ENCODE measurements at regions not wholly inside any gene's neighbourhood (a gene's known extent, or its start where the extent isn't known, plus 50 kb on each side); places are given as distances from the start of the nearest gene placed in this dataset.
A peak's percentile ranks its signal among the peaks of the same experiment; 100 is the strongest.

DNA sequence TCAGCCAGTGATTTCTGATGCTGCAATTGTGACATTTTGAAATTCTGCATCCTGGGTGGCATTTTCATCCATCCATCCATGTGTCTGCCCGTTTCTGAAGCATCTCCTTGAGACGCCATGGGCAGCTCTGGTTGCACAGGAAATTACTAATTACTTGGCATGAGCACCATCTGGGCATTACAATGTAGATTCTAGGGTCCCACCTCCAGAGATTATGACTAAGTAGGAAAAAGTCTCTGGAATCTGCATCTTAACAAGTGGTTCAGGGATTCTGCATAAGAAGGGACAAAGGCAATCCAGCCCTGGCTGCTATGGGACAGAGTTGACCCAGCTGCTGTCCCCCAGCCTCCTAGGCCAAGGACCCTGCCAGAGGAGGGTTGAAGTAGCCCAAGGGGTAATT lies 65.3 kb downstream of the CUZD1 start:
- Mint-ChIP-seq H3K36me3 (no peaks in the 10 kb centered on the region), H3K4me1 (peaks cover 13% of the 10 kb centered on the region), H3K4me3 (no peak overlapping the region), H3K27ac (no peak overlapping the region), H3K9me3 (peaks cover 9% of the 10 kb centered on the region; the same call in 1 of the 2 replicates), H3K27me3 (ENCODE audit: low read depth) (0 out of 2 replicates have a peak, but pooled peaks cover 3% of the 10 kb centered on the region)
- ChIA-PET POLR2A (no interaction called here), CTCF (no interaction called here)
- TF ChIP-seq, protein P1, sequence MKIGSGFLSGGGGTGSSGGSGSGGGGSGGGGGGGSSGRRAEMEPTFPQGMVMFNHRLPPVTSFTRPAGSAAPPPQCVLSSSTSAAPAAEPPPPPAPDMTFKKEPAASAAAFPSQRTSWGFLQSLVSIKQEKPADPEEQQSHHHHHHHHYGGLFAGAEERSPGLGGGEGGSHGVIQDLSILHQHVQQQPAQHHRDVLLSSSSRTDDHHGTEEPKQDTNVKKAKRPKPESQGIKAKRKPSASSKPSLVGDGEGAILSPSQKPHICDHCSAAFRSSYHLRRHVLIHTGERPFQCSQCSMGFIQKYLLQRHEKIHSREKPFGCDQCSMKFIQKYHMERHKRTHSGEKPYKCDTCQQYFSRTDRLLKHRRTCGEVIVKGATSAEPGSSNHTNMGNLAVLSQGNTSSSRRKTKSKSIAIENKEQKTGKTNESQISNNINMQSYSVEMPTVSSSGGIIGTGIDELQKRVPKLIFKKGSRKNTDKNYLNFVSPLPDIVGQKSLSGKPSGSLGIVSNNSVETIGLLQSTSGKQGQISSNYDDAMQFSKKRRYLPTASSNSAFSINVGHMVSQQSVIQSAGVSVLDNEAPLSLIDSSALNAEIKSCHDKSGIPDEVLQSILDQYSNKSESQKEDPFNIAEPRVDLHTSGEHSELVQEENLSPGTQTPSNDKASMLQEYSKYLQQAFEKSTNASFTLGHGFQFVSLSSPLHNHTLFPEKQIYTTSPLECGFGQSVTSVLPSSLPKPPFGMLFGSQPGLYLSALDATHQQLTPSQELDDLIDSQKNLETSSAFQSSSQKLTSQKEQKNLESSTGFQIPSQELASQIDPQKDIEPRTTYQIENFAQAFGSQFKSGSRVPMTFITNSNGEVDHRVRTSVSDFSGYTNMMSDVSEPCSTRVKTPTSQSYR (CRISPR knock-in tag; IDR thresholded peaks at IDR 0.05) = no peak
- TF ChIP-seq CREM (CRISPR knock-in tag; IDR thresholded peaks at IDR 0.05) (no peak), ZNF671 (CRISPR knock-in tag; IDR thresholded peaks at IDR 0.05) (no peak), GTF2I (CRISPR knock-in tag; conservative IDR thresholded peaks at IDR 0.05) (no peak), CREB1 (CRISPR knock-in tag; IDR thresholded peaks at IDR 0.05) (no peak), MXD4 (CRISPR knock-in tag; IDR thresholded peaks at IDR 0.05; ENCODE audit: borderline replicate concordance) (no peak), ESRRA (CRISPR knock-in tag; IDR thresholded peaks at IDR 0.05; ENCODE audit: borderline replicate concordance) (no peak), ETV6 (CRISPR knock-in tag; IDR thresholded peaks at IDR 0.05) (no peak), JUN (CRISPR knock-in tag; IDR thresholded peaks at IDR 0.05) (no peak), ZNF317 (CRISPR knock-in tag; IDR thresholded peaks at IDR 0.05; ENCODE audit: borderline replicate concordance, low read depth) (no peak), ATF1 (CRISPR knock-in tag; IDR thresholded peaks at IDR 0.05) (no peak), SMAD3 (CRISPR knock-in tag; IDR thresholded peaks at IDR 0.05; ENCODE audit: borderline replicate concordance) (no peak), TEAD4 (CRISPR knock-in tag; IDR thresholded peaks at IDR 0.05) (no peak), NFE2L1 (CRISPR knock-in tag; IDR thresholded peaks at IDR 0.05) (no peak), TEAD1 (CRISPR knock-in tag; IDR thresholded peaks at IDR 0.05) (no peak), PRRX2 (CRISPR knock-in tag; IDR thresholded peaks at IDR 0.05) (no peak), RORB (CRISPR knock-in tag; IDR thresholded peaks at IDR 0.05) (no peak)
- TF ChIP-seq, protein P2, sequence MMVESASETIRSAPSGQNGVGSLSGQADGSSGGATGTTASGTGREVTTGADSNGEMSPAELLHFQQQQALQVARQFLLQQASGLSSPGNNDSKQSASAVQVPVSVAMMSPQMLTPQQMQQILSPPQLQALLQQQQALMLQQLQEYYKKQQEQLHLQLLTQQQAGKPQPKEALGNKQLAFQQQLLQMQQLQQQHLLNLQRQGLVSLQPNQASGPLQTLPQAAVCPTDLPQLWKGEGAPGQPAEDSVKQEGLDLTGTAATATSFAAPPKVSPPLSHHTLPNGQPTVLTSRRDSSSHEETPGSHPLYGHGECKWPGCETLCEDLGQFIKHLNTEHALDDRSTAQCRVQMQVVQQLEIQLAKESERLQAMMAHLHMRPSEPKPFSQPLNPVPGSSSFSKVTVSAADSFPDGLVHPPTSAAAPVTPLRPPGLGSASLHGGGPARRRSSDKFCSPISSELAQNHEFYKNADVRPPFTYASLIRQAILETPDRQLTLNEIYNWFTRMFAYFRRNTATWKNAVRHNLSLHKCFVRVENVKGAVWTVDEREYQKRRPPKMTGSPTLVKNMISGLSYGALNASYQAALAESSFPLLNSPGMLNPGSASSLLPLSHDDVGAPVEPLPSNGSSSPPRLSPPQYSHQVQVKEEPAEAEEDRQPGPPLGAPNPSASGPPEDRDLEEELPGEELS (CRISPR knock-in tag; IDR thresholded peaks at IDR 0.05) = no peak
- TF ChIP-seq, protein P3, sequence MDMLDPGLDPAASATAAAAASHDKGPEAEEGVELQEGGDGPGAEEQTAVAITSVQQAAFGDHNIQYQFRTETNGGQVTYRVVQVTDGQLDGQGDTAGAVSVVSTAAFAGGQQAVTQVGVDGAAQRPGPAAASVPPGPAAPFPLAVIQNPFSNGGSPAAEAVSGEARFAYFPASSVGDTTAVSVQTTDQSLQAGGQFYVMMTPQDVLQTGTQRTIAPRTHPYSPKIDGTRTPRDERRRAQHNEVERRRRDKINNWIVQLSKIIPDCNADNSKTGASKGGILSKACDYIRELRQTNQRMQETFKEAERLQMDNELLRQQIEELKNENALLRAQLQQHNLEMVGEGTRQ (CRISPR knock-in tag; IDR thresholded peaks at IDR 0.05) = no peak
- TF ChIP-seq, protein P4, sequence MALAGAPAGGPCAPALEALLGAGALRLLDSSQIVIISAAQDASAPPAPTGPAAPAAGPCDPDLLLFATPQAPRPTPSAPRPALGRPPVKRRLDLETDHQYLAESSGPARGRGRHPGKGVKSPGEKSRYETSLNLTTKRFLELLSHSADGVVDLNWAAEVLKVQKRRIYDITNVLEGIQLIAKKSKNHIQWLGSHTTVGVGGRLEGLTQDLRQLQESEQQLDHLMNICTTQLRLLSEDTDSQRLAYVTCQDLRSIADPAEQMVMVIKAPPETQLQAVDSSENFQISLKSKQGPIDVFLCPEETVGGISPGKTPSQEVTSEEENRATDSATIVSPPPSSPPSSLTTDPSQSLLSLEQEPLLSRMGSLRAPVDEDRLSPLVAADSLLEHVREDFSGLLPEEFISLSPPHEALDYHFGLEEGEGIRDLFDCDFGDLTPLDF (CRISPR knock-in tag; IDR thresholded peaks at IDR 0.05) = no peak
- no peak for DNase-seq (ENCODE audit: low spot score)
- ATAC-seq = peak; percentile 51; the same call in 1 of the 2 replicates

DNA sequence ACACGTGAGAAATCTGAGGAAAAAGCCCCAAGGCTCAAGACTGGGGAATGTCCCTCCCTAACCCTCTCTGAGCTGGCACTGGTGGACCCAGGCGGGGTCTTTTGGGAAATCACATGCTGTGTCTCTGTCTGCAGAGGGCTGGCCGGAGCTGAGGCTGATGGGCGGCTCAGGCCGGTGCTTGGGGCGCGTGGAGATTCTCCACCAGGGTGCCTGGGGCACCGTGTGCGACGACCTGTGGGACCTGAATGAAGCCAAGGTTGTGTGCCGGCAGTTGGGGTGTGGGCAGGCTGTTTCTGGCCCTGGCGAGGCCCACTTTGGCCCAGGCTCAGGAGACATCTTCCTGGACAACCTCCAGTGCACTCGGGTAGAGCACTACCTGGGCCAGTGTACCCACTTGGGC lies 65.7 kb downstream of the CUZD1 start:
- Mint-ChIP-seq H3K36me3 (no peaks in the 10 kb centered on the region), H3K27ac (no peak overlapping the region), H3K27me3 (ENCODE audit: low read depth) (0 out of 2 replicates have a peak, but pooled peaks cover 3% of the 10 kb centered on the region), H3K9me3 (peaks cover 9% of the 10 kb centered on the region; the same call in 1 of the 2 replicates), H3K4me3 (no peak overlapping the region), H3K4me1 (peaks cover 13% of the 10 kb centered on the region)
- ChIA-PET CTCF (no interaction called here), POLR2A (no interaction called here)
- no peak for TF ChIP-seq ZNF416 (CRISPR knock-in tag; IDR thresholded peaks at IDR 0.05)
- ATAC-seq = peak; percentile 38
- DNase-seq (ENCODE audit: low spot score) = no peak
